Neural crest cell (in vitro differentiated cells): ENCODE measurements at regions not wholly inside any gene's neighbourhood (a gene's known extent, or its start where the extent isn't known, plus 50 kb on each side); places are given as distances from the start of the nearest gene placed in this dataset.
"Not testable (repeated sequence)": the region's sequence is repeated elsewhere in the genome, so short reads cannot be mapped to it uniquely, and the experiment has no call there.

ENCODE experiments used
- DNase-seq: peaks from one replicate; pipeline ENCODE4 v3.0.0; 2021; ENCODE audit warnings: low read depth, mixed read lengths, low spot score
- H3K27ac Mint-ChIP-seq: one replicate; pipeline ENCODE4 v1.8.0; 2021; ENCODE audit warnings: mild to moderate bottlenecking, mixed read lengths; ENCODE audit not compliant: unreplicated experiment
- H3K27me3 Mint-ChIP-seq: 2 replicates; pipeline ENCODE4 v1.8.0; 2021; ENCODE audit warnings: low read depth, mild to moderate bottlenecking, mixed read lengths
- H3K36me3 Mint-ChIP-seq: 2 replicates; pipeline ENCODE4 v1.8.0; 2021; ENCODE audit warnings: low read depth, mild to moderate bottlenecking, mixed read lengths
- H3K4me1 Mint-ChIP-seq: 2 replicates; pipeline ENCODE4 v1.8.0; 2021; ENCODE audit warnings: mixed read lengths
- H3K4me3 Mint-ChIP-seq: one replicate; pipeline ENCODE4 v1.8.0; 2021; ENCODE audit warnings: mild to moderate bottlenecking, mixed read lengths
- H3K9me3 Mint-ChIP-seq: 2 replicates; pipeline ENCODE4 v1.8.0; 2021; ENCODE audit warnings: mixed read lengths
- TF ChIP-seq, protein P1 (sequence below): fragments of 200-600 bp; sonication (generic); conservative IDR thresholded peaks from 2 replicates; pipeline ENCODE4 v1.5.0; 2021; ENCODE audit warnings: antibody characterized with exemption, mild to moderate bottlenecking

DNA sequence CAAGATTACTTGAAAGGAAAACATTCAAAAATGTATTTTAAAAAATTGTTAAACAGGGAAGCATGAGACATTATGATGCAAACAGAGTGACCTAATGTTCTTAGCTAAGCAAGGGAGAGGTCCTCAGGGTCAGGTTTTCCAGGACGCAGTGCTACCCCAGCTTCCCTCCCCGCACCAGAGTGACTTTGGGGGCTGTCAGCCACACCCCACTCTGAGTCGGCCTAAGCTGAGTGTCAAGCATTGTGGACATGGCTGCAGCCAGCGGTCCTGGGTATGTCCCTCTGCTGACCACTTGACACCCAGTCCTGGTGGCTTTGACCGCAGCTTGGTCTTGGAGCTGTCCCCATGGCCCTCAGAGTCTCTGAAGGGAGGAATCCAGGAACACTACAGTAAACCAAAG lies 54.9 kb upstream of the CD93 start:
- Mint-ChIP-seq H3K4me1 (peaks cover 9% of the 10 kb centered on the region), H3K4me3 (no peak overlapping the region), H3K9me3 (no peaks in the 10 kb centered on the region), H3K27me3 (no peaks in the 10 kb centered on the region), H3K36me3 (no peaks in the 10 kb centered on the region), H3K27ac (no peak overlapping the region)
- TF ChIP-seq, protein P1, sequence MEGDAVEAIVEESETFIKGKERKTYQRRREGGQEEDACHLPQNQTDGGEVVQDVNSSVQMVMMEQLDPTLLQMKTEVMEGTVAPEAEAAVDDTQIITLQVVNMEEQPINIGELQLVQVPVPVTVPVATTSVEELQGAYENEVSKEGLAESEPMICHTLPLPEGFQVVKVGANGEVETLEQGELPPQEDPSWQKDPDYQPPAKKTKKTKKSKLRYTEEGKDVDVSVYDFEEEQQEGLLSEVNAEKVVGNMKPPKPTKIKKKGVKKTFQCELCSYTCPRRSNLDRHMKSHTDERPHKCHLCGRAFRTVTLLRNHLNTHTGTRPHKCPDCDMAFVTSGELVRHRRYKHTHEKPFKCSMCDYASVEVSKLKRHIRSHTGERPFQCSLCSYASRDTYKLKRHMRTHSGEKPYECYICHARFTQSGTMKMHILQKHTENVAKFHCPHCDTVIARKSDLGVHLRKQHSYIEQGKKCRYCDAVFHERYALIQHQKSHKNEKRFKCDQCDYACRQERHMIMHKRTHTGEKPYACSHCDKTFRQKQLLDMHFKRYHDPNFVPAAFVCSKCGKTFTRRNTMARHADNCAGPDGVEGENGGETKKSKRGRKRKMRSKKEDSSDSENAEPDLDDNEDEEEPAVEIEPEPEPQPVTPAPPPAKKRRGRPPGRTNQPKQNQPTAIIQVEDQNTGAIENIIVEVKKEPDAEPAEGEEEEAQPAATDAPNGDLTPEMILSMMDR = no peak
- DNase-seq = no peak

DNA sequence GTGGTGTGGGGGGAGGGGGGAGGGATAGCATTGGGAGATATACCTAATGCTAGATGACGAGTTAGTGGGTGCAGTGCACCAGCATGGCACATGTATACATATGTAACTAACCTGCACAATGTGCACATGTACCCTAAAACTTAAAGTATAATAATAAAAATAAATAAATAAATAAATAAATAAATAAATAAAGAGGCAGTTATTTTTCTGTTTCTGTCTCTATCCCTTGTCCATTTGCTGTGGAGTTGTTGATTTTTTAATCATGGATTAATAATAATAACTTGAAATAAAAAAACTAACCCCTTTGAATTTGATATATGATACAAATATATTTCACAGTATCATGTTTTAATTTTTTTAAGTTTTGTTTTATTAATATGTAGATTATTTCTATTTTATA lies 53.9 kb upstream of the CD93 start:
- H3K36me3 Mint-ChIP-seq, H3K27me3 Mint-ChIP-seq, DNase-seq, H3K9me3 Mint-ChIP-seq, H3K27ac Mint-ChIP-seq, H3K4me3 Mint-ChIP-seq, H3K4me1 Mint-ChIP-seq: not testable (repeated sequence)

GRCh38 chr20:23139524-23139923 lies 53.4 kb upstream of the CD93 start:
- TF ChIP-seq, protein P1 = no peak
- DNase-seq = no peak
- Mint-ChIP-seq H3K27me3 (no peaks in the 10 kb centered on the region), H3K36me3 (no peaks in the 10 kb centered on the region), H3K4me3 (no peak overlapping the region), H3K27ac (peak overlapping the region; percentile 22), H3K4me1 (peaks cover 5% of the 10 kb centered on the region), H3K9me3 (no peaks in the 10 kb centered on the region)

DNA sequence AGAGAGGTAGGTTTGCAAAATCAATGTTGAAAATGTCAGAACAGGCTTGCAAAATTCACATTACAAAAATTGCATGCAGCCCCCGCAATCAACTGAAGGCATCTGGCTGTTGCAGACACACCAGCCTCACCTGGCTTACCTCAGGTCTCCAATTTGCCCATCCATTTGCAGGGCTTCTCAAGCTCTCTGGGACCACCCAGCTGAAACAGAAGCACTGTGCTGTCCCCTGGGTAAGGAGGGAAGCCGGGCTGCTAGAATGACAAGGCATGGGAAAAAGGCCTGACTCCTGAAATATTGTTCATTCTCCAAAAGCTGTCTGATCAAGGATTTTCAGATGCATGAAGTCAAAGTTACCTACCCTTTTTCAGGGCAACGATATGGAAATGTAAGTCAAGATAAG lies 52.6 kb upstream of the CD93 start:
- TF ChIP-seq, protein P1 = no peak
- H3K4me1 Mint-ChIP-seq = peaks cover 5% of the 10 kb centered on the region
- H3K27ac Mint-ChIP-seq = no peak overlapping the region
- no peaks in the 10 kb centered on the region for H3K27me3 Mint-ChIP-seq
- DNase-seq = no peak
- peaks cover 2% of the 10 kb centered on the region for H3K9me3 Mint-ChIP-seq
- no peak overlapping the region for H3K4me3 Mint-ChIP-seq
- no peaks in the 10 kb centered on the region for H3K36me3 Mint-ChIP-seq

- H3K27me3 Mint-ChIP-seq = no peaks in the 10 kb centered on the region
- H3K4me3 Mint-ChIP-seq = no peak overlapping the region
- TF ChIP-seq, protein P1 = no peak
- peaks cover 5% of the 10 kb centered on the region for H3K4me1 Mint-ChIP-seq
- DNase-seq = no peak
- no peak overlapping the region for H3K27ac Mint-ChIP-seq
- H3K9me3 Mint-ChIP-seq = peaks cover 2% of the 10 kb centered on the region
- H3K36me3 Mint-ChIP-seq = no peaks in the 10 kb centered on the region
Observed at GRCh38 chr20:23138226-23138625, 52.1 kb upstream of the CD93 start.

DNA sequence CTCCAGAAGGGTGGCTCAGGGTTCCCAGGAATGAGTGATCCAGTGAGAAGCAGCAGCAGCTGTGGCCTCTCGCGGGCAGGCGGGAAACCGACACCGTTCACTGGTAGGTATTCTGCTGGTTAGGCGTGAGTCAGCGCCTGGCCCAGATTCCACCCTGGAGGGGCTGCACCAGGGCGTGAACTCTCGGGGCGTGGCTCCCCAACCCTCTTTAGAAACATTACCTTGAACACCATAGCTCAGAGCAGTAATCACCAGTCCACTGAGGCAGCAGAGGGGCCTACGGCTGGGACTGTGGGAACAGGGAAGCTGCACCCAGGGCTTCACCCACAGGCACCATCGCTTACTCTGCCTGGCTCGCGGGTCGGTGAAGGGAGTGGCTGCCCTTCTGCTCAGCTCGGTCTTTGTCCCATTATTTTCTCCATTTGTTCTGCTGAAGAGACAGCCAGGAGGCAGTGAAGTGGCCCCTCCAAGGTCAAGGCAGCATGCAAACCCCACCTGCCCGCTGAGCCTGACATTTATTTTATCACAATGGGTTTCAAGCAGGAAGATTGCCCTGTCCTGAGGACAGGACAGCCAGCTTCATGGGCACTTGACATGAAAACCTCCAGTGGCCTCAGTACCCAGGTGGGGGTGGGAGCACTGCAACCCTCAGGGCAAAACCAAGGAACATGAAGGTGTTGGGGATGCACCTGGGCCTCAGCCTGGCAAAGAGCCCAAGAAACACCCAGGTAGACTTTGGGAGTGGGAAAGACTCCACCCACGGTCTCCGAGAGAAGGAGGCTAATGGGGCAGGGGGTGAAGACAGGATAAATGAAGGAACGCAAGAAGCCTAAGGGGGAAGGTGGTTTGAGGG lies 51.0 kb upstream of the CD93 start:
- H3K27ac Mint-ChIP-seq = no peak overlapping the region

More for the DNA sequence above, 51.0 kb upstream of the CD93 start:
- TF ChIP-seq, protein P1 = no peak
- Mint-ChIP-seq H3K9me3 (peaks cover 2% of the 10 kb centered on the region), H3K36me3 (no peaks in the 10 kb centered on the region), H3K4me3 (no peak overlapping the region), H3K27me3 (no peaks in the 10 kb centered on the region), H3K4me1 (no peaks in the 10 kb centered on the region)
- no peak for DNase-seq
